GM12891 (cell line): ENCODE measurements at regions not wholly inside any gene's neighbourhood (a gene's known extent, or its start where the extent isn't known, plus 50 kb on each side); places are given as distances from the start of the nearest gene placed in this dataset.

ENCODE experiments used
- PAX5 ChIP-seq: IDR thresholded peaks from 2 replicates; pipeline ENCODE4 v1.6.1; 2011; ENCODE audit warnings: low read length, moderate library complexity, mild to moderate bottlenecking; ENCODE audit not compliant: insufficient read depth, severe bottlenecking
- POLR2A ChIP-seq: IDR thresholded peaks from 2 replicates; pipeline ENCODE4 v1.6.1; 2011; ENCODE audit warnings: low read depth, low read length, control low read depth
- POLR2AphosphoS5 ChIP-seq: IDR thresholded peaks from 2 replicates; pipeline ENCODE4 v1.6.1; 2011; ENCODE audit warnings: low read depth, low read length, control low read depth
- POU2F2 ChIP-seq: IDR thresholded peaks from 2 replicates; pipeline ENCODE4 v1.6.1; 2011; ENCODE audit warnings: low read depth, mild to moderate bottlenecking, control low read depth, low read length, moderate library complexity
- SPI1 ChIP-seq: IDR thresholded peaks from 2 replicates; pipeline ENCODE4 v1.6.1; 2011; ENCODE audit warnings: low read depth, low read length, control low read depth
- TAF1 ChIP-seq: IDR thresholded peaks from 2 replicates; pipeline ENCODE4 v1.6.1; 2011; ENCODE audit warnings: low read depth, low read length, control low read depth

- TF ChIP-seq POLR2AphosphoS5: no peak
- TF ChIP-seq TAF1: no peak
- TF ChIP-seq POLR2A: no peak
- TF ChIP-seq SPI1: no peak
- TF ChIP-seq PAX5: no peak
- no peak for TF ChIP-seq POU2F2
Observed at GRCh38 chr3:118472586-118472985, 562.1 kb downstream of the IGSF11 start.
